ENCODE measurements at regions not wholly inside any gene's neighbourhood (a gene's known extent, or its start where the extent isn't known, plus 50 kb on each side); places are given as distances from the start of the nearest gene placed in this dataset.
"Not testable (repeated sequence)": the region's sequence is repeated elsewhere in the genome, so short reads cannot be mapped to it uniquely, and the experiment has no call there.

- DNase-seq (ENCODE audit: low read depth in 3 of 3), result no peak
Measured at GRCh38 chr17:71760062-71760720, 360.6 kb upstream of the SOX9 start.

- no peak for DNase-seq (ENCODE audit: low read depth in 3 of 3)
Measured at GRCh38 chr17:71762526-71762925, 358.3 kb upstream of the SOX9 start.

- no peak for DNase-seq (ENCODE audit: low read depth in 3 of 3)
Measured at GRCh38 chr17:71764505-71764904, 356.3 kb upstream of the SOX9 start.

- DNase-seq (ENCODE audit: low read depth in 3 of 3), result no peak
Measured at GRCh38 chr17:71765437-71765836, 355.4 kb upstream of the SOX9 start.

GRCh38 chr17:71769850-71770249, 351.0 kb upstream of the SOX9 start:
- DNase-seq (ENCODE audit: low read depth in 3 of 3), result no peak

- DNase-seq (ENCODE audit: low read depth in 3 of 3), result no peak
Measured at GRCh38 chr17:71777048-71777640, 343.7 kb upstream of the SOX9 start.

GRCh38 chr17:71779482-71779881, 341.3 kb upstream of the SOX9 start:
- no peak for DNase-seq (ENCODE audit: low read depth in 3 of 3)

- DNase-seq (ENCODE audit: low read depth in 3 of 3), result no peak
Measured at GRCh38 chr17:71780596-71780995, 340.2 kb upstream of the SOX9 start.

- DNase-seq (ENCODE audit: low read depth in 3 of 3), result not testable (repeated sequence)
Measured at GRCh38 chr17:71782021-71782420, 338.8 kb upstream of the SOX9 start.

GRCh38 chr17:71790791-71791190, 330.0 kb upstream of the SOX9 start:
- no peak for DNase-seq (ENCODE audit: low read depth in 3 of 3)

- DNase-seq (ENCODE audit: low read depth in 3 of 3), result no peak
Measured at GRCh38 chr17:71791311-71791710, 329.5 kb upstream of the SOX9 start.

GRCh38 chr17:71792966-71793365, 327.9 kb upstream of the SOX9 start:
- DNase-seq (ENCODE audit: low read depth in 3 of 3), result no peak

- DNase-seq (ENCODE audit: low read depth in 3 of 3), result no peak
Measured at GRCh38 chr17:71793518-71793917, 327.3 kb upstream of the SOX9 start.

GRCh38 chr17:71798701-71799100, 322.1 kb upstream of the SOX9 start:
- no peak for DNase-seq (ENCODE audit: low read depth in 3 of 3)

GRCh38 chr17:71799657-71800056, 321.2 kb upstream of the SOX9 start:
- no peak for DNase-seq (ENCODE audit: low read depth in 3 of 3)

- DNase-seq (ENCODE audit: low read depth in 3 of 3), result no peak
Measured at GRCh38 chr17:71801301-71801700, 319.5 kb upstream of the SOX9 start.

- no peak for DNase-seq (ENCODE audit: low read depth in 3 of 3)
Measured at GRCh38 chr17:71802663-71803062, 318.2 kb upstream of the SOX9 start.

GRCh38 chr17:71803656-71804284, 317.1 kb upstream of the SOX9 start:
- DNase-seq (ENCODE audit: low read depth in 3 of 3), result no peak

GRCh38 chr17:71809537-71809936, 311.3 kb upstream of the SOX9 start:
- DNase-seq (ENCODE audit: low read depth in 3 of 3), result no peak

GRCh38 chr17:71813861-71814260, 307.0 kb upstream of the SOX9 start:
- not testable (repeated sequence) for DNase-seq (ENCODE audit: low read depth in 3 of 3)

GRCh38 chr17:71821511-71821910, 299.3 kb upstream of the SOX9 start:
- DNase-seq (ENCODE audit: low read depth in 3 of 3), result no peak

- no peak for DNase-seq (ENCODE audit: low read depth in 3 of 3)
Measured at GRCh38 chr17:71824671-71825070, 296.1 kb upstream of the SOX9 start.

GRCh38 chr17:71825687-71826086, 295.1 kb upstream of the SOX9 start:
- no peak for DNase-seq (ENCODE audit: low read depth in 3 of 3)
